GM19035 (cell line): ENCODE measurements at regions not wholly inside any gene's neighbourhood (a gene's known extent, or its start where the extent isn't known, plus 50 kb on each side); places are given as distances from the start of the nearest gene placed in this dataset.
"Not testable (repeated sequence)": the region's sequence is repeated elsewhere in the genome, so short reads cannot be mapped to it uniquely, and the experiment has no call there.

ENCODE experiments used
- ATAC-seq: cut with Tn5 transposase; IDR thresholded peaks from one replicate; pipeline ENCODE4 v1.9.1; 2021; ENCODE audit not compliant: unreplicated experiment

- ATAC-seq: no peak
These were observed 536.3 kb downstream of the INSC start for GRCh38 chr11:15651033-15651432.

GRCh38 chr11:15651816-15652215 lies 537.1 kb downstream of the INSC start:
- no peak for ATAC-seq

GRCh38 chr11:15653191-15653710 lies 538.5 kb downstream of the INSC start:
- no peak for ATAC-seq

- ATAC-seq: no peak
These were observed 539.7 kb downstream of the INSC start for GRCh38 chr11:15654451-15654850.

- no peak for ATAC-seq
These were observed 540.8 kb downstream of the INSC start for GRCh38 chr11:15655552-15655951.

GRCh38 chr11:15657264-15657663 lies 542.5 kb downstream of the INSC start:
- no peak for ATAC-seq

GRCh38 chr11:15660496-15660895 lies 545.8 kb downstream of the INSC start:
- no peak for ATAC-seq

- ATAC-seq: no peak
These were observed 547.6 kb downstream of the INSC start for GRCh38 chr11:15662285-15662684.

- no peak for ATAC-seq
These were observed 549.1 kb downstream of the INSC start for GRCh38 chr11:15663777-15664218.

- ATAC-seq: no peak
These were observed 550.7 kb downstream of the INSC start for GRCh38 chr11:15665368-15665871.

GRCh38 chr11:15667127-15667725 lies 552.5 kb downstream of the INSC start:
- ATAC-seq: no peak

GRCh38 chr11:15668718-15669117 lies 554.0 kb downstream of the INSC start:
- ATAC-seq: no peak

GRCh38 chr11:15670520-15671070 lies 555.9 kb downstream of the INSC start:
- no peak for ATAC-seq

GRCh38 chr11:15671216-15671615 lies 556.5 kb downstream of the INSC start:
- no peak for ATAC-seq

GRCh38 chr11:15672825-15673224 lies 558.1 kb downstream of the INSC start:
- ATAC-seq: no peak

- ATAC-seq: no peak
These were observed 558.7 kb downstream of the INSC start for GRCh38 chr11:15673408-15673831.

- no peak for ATAC-seq
These were observed 560.0 kb downstream of the INSC start for GRCh38 chr11:15674756-15675155.

GRCh38 chr11:15675683-15676082 lies 561.0 kb downstream of the INSC start:
- ATAC-seq: no peak

- no peak for ATAC-seq
These were observed 562.5 kb downstream of the INSC start for GRCh38 chr11:15677181-15677580.

GRCh38 chr11:15683528-15683927 lies 568.8 kb downstream of the INSC start:
- no peak for ATAC-seq

- no peak for ATAC-seq
These were observed 570.6 kb downstream of the INSC start for GRCh38 chr11:15685306-15685705.

GRCh38 chr11:15686259-15686658 lies 571.5 kb downstream of the INSC start:
- not testable (repeated sequence) for ATAC-seq

- no peak for ATAC-seq
These were observed 572.6 kb downstream of the INSC start for GRCh38 chr11:15687342-15687741.
